ENCODE measurements at regions not wholly inside any gene's neighbourhood (a gene's known extent, or its start where the extent isn't known, plus 50 kb on each side); places are given as distances from the start of the nearest gene placed in this dataset.

- TF ChIP-seq PHF21A (IDR thresholded peaks at IDR 0.05; ENCODE audit: borderline replicate concordance, low read depth), result no peak
- TF ChIP-seq, protein P1, sequence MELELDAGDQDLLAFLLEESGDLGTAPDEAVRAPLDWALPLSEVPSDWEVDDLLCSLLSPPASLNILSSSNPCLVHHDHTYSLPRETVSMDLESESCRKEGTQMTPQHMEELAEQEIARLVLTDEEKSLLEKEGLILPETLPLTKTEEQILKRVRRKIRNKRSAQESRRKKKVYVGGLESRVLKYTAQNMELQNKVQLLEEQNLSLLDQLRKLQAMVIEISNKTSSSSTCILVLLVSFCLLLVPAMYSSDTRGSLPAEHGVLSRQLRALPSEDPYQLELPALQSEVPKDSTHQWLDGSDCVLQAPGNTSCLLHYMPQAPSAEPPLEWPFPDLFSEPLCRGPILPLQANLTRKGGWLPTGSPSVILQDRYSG (tag; conservative IDR thresholded peaks at IDR 0.05; ENCODE audit: low read depth), result no peak
- no peak for TF ChIP-seq HBP1 (CRISPR knock-in tag; IDR thresholded peaks at IDR 0.05)
- no peak for TF ChIP-seq PHB2 (IDR thresholded peaks at IDR 0.05; ENCODE audit: low read depth)
- TF ChIP-seq ZNF124 (CRISPR knock-in tag; IDR thresholded peaks at IDR 0.05), result no peak
- peak; percentile 44; the same call in 1 of the 2 replicates for TF ChIP-seq EP300 (IDR thresholded peaks at IDR 0.05; ENCODE audit: low read length)
- no peak for TF ChIP-seq ESRRB (CRISPR knock-in tag; IDR thresholded peaks at IDR 0.05; ENCODE audit: borderline replicate concordance)
- no peak for TF ChIP-seq ZSCAN29 (IDR thresholded peaks at IDR 0.05)
- peak; percentile 41; the same call in 1 of the 2 replicates for TF ChIP-seq SMARCA5 (IDR thresholded peaks at IDR 0.05)
- TF ChIP-seq ZBTB9 (CRISPR knock-in tag; IDR thresholded peaks at IDR 0.05), result no peak
- TF ChIP-seq, protein P2, sequence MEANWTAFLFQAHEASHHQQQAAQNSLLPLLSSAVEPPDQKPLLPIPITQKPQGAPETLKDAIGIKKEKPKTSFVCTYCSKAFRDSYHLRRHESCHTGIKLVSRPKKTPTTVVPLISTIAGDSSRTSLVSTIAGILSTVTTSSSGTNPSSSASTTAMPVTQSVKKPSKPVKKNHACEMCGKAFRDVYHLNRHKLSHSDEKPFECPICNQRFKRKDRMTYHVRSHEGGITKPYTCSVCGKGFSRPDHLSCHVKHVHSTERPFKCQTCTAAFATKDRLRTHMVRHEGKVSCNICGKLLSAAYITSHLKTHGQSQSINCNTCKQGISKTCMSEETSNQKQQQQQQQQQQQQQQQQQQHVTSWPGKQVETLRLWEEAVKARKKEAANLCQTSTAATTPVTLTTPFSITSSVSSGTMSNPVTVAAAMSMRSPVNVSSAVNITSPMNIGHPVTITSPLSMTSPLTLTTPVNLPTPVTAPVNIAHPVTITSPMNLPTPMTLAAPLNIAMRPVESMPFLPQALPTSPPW (CRISPR knock-in tag; IDR thresholded peaks at IDR 0.05), result peak; percentile 69
- TF ChIP-seq NCOA1 (IDR thresholded peaks at IDR 0.05; ENCODE audit: low read depth), result no peak
- peak; percentile 15; the same call in 1 of the 2 replicates for TF ChIP-seq GATAD2B (IDR thresholded peaks at IDR 0.05; ENCODE audit: borderline replicate concordance)
Measured at GRCh38 chr3:5057857-5058324, 64.2 kb upstream of the ARL8B start (continued).

Measured in K562 (cell line).